Neural progenitor cell (in vitro differentiated cells): ENCODE measurements at regions not wholly inside any gene's neighbourhood (a gene's known extent, or its start where the extent isn't known, plus 50 kb on each side); places are given as distances from the start of the nearest gene placed in this dataset.

ENCODE experiments used
- DNase-seq: peaks from one replicate; pipeline ENCODE4 v3.0.0-alpha.2; 2016; ENCODE audit warnings: low spot score
- H2AFZ ChIP-seq: fragments of 200-600 bp; sonication (generic); replicated peaks from 2 replicates; pipeline ENCODE4 v1.6.1; 2016; ENCODE audit warnings: antibody characterized with exemption
- H3F3A ChIP-seq: fragments of 200-600 bp; sonication (generic); 2 replicates; pipeline ENCODE4 v1.6.1; 2016; ENCODE audit warnings: antibody characterized with exemption, low read depth
- H3K27ac ChIP-seq: fragments of 200-600 bp; sonication (generic); 2 replicates; pipeline ENCODE4 v1.5.1; 2016; ENCODE audit warnings: mild to moderate bottlenecking
- H3K27me3 ChIP-seq: fragments of 200-600 bp; sonication (generic); 2 replicates; pipeline ENCODE4 v1.6.1; 2016; ENCODE audit warnings: mild to moderate bottlenecking, moderate library complexity
- H3K36me3 ChIP-seq: fragments of 200-600 bp; sonication (generic); 2 replicates; pipeline ENCODE4 v1.5.1; 2016
- H3K4me1 ChIP-seq: fragments of 200-600 bp; sonication (generic); 2 replicates; pipeline ENCODE4 v1.6.1; 2016; ENCODE audit warnings: mixed run types
- H3K4me2 ChIP-seq: fragments of 200-600 bp; sonication (generic); 2 replicates; pipeline ENCODE4 v1.6.1; 2016
- H3K4me3 ChIP-seq: fragments of 200-600 bp; sonication (generic); 2 replicates; pipeline ENCODE4 v1.5.1; 2016
- H3K79me2 ChIP-seq: fragments of 200-600 bp; sonication (generic); 2 replicates; pipeline ENCODE4 v1.6.1; 2016; ENCODE audit warnings: low read depth
- H3K9ac ChIP-seq: fragments of 200-600 bp; sonication (generic); 2 replicates; pipeline ENCODE4 v1.6.1; 2016
- H3K9me3 ChIP-seq: fragments of 200-600 bp; sonication (generic); 2 replicates; pipeline ENCODE4 v1.5.1; 2016; ENCODE audit warnings: low read depth
- H4K20me1 ChIP-seq: fragments of 200-600 bp; sonication (generic); 2 replicates; pipeline ENCODE4 v1.6.1; 2016; ENCODE audit warnings: low read depth
- H3K27ac Mint-ChIP-seq: 3 replicates; pipeline ENCODE4 v1.8.0; 2021; ENCODE audit warnings: mixed read lengths
- H3K27me3 Mint-ChIP-seq: 2 replicates; pipeline ENCODE4 v1.8.0; 2022; ENCODE audit warnings: low read depth, mild to moderate bottlenecking, inconsistent platforms, moderate library complexity, mixed read lengths; ENCODE audit not compliant: insufficient read depth
- H3K36me3 Mint-ChIP-seq: 3 replicates; pipeline ENCODE4 v1.8.0; 2021; ENCODE audit warnings: mixed read lengths
- H3K4me1 Mint-ChIP-seq: 3 replicates; pipeline ENCODE4 v1.8.0; 2021; ENCODE audit warnings: mixed read lengths
- H3K4me3 Mint-ChIP-seq: 3 replicates; pipeline ENCODE4 v1.8.0; 2021; ENCODE audit warnings: mild to moderate bottlenecking, moderate library complexity, mixed read lengths
- H3K9me3 Mint-ChIP-seq: 3 replicates; pipeline ENCODE4 v1.8.0; 2020; ENCODE audit warnings: mixed read lengths
- EZH2 ChIP-seq: fragments of 200-600 bp; sonication (generic); IDR thresholded peaks from 2 replicates; pipeline ENCODE4 v1.6.1; 2017; ENCODE audit warnings: antibody characterized with exemption, mild to moderate bottlenecking, moderate library complexity
- EZH2phosphoT487 ChIP-seq: fragments of 200-600 bp; sonication (generic); IDR thresholded peaks from 2 replicates; pipeline ENCODE4 v1.6.1; 2017; ENCODE audit warnings: antibody characterized with exemption
- TF ChIP-seq, protein P1 (sequence below): fragments of 200-600 bp; sonication (generic); IDR thresholded peaks from 2 replicates; pipeline ENCODE4 v1.5.1; 2017; ENCODE audit warnings: antibody characterized with exemption, mild to moderate bottlenecking

GRCh38 chr2:215839816-215840215, 173.5 kb downstream of the MREG start:
- no peaks in the 10 kb centered on the region for H3K27me3 ChIP-seq
- H4K20me1 ChIP-seq: no peaks in the 10 kb centered on the region
- H3K36me3 ChIP-seq: no peaks in the 10 kb centered on the region
- DNase-seq: no peak
- H3K9ac ChIP-seq: no peak overlapping the region
- H3K27ac ChIP-seq: no peak overlapping the region
- H3K4me3 Mint-ChIP-seq: no peak overlapping the region
- no peaks in the 10 kb centered on the region for H3K9me3 ChIP-seq
- H2AFZ ChIP-seq: peak overlapping the region; percentile 26
- no peak overlapping the region for H3K4me3 ChIP-seq
- no peaks in the 10 kb centered on the region for H3K79me2 ChIP-seq
- H3K27ac Mint-ChIP-seq: peak overlapping the region; percentile 11
- no peaks in the 10 kb centered on the region for H3K36me3 Mint-ChIP-seq
- no peaks in the 10 kb centered on the region for H3K9me3 Mint-ChIP-seq
- no peaks in the 10 kb centered on the region for H3K4me1 ChIP-seq
- no peaks in the 10 kb centered on the region for H3F3A ChIP-seq
- peaks cover 5% of the 10 kb centered on the region for H3K4me1 Mint-ChIP-seq
- H3K4me2 ChIP-seq: no peak overlapping the region
- no peak for TF ChIP-seq EZH2
- TF ChIP-seq, protein P1, sequence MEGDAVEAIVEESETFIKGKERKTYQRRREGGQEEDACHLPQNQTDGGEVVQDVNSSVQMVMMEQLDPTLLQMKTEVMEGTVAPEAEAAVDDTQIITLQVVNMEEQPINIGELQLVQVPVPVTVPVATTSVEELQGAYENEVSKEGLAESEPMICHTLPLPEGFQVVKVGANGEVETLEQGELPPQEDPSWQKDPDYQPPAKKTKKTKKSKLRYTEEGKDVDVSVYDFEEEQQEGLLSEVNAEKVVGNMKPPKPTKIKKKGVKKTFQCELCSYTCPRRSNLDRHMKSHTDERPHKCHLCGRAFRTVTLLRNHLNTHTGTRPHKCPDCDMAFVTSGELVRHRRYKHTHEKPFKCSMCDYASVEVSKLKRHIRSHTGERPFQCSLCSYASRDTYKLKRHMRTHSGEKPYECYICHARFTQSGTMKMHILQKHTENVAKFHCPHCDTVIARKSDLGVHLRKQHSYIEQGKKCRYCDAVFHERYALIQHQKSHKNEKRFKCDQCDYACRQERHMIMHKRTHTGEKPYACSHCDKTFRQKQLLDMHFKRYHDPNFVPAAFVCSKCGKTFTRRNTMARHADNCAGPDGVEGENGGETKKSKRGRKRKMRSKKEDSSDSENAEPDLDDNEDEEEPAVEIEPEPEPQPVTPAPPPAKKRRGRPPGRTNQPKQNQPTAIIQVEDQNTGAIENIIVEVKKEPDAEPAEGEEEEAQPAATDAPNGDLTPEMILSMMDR: no peak
- no peak for TF ChIP-seq EZH2phosphoT487
- H3K27me3 Mint-ChIP-seq: peaks cover 4% of the 10 kb centered on the region

- no peaks in the 10 kb centered on the region for H3K79me2 ChIP-seq
- no peak overlapping the region for H3K4me3 ChIP-seq
- no peaks in the 10 kb centered on the region for H3K36me3 Mint-ChIP-seq
- no peaks in the 10 kb centered on the region for H3K36me3 ChIP-seq
- H3K9me3 ChIP-seq: no peaks in the 10 kb centered on the region
- H3F3A ChIP-seq: no peaks in the 10 kb centered on the region
- DNase-seq: no peak
- H3K27me3 Mint-ChIP-seq: peaks cover 4% of the 10 kb centered on the region
- no peak overlapping the region for H3K9ac ChIP-seq
- no peak overlapping the region for H3K27ac Mint-ChIP-seq
- no peaks in the 10 kb centered on the region for H4K20me1 ChIP-seq
- no peak overlapping the region for H3K4me2 ChIP-seq
- no peak overlapping the region for H3K4me3 Mint-ChIP-seq
- H3K4me1 ChIP-seq: no peaks in the 10 kb centered on the region
- H3K4me1 Mint-ChIP-seq: peaks cover 5% of the 10 kb centered on the region
- H3K27me3 ChIP-seq: no peaks in the 10 kb centered on the region
- TF ChIP-seq EZH2phosphoT487 (no peak), EZH2 (no peak)
- TF ChIP-seq, protein P1: no peak
- peak overlapping the region; percentile 26 for H2AFZ ChIP-seq
- no peak overlapping the region for H3K27ac ChIP-seq
- no peaks in the 10 kb centered on the region for H3K9me3 Mint-ChIP-seq
Observed at GRCh38 chr2:215839309-215839708, 174.0 kb downstream of the MREG start.

DNA sequence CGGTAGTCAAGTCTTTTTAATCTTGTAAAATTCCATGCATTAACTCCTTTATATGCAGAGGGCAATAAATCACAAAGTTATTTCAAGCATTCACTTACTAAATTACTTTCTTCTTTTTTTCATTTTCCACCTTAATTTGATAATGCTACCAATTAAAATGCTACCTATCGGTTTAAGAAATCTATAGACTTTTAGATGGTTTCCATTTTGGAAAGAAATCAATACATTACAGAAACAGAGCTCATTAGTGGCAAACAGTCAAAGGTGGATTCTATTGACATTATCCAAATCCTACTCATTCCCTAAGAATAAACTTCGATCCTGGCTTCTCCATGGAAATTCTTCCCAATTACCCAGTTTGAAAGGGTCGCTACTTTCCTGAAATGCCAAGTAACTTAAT, 176.5 kb downstream of the MREG start:
- peaks cover 4% of the 10 kb centered on the region for H3K27me3 Mint-ChIP-seq
- no peaks in the 10 kb centered on the region for H3K9me3 Mint-ChIP-seq
- Histone ChIP-seq H3K4me1 (peaks cover 7% of the 10 kb centered on the region), H3K9me3 (no peaks in the 10 kb centered on the region), H3K4me2 (no peak overlapping the region), H3K27ac (no peak overlapping the region), H3K27me3 (no peaks in the 10 kb centered on the region), H3K9ac (no peak overlapping the region), H3K79me2 (no peaks in the 10 kb centered on the region), H3K36me3 (no peaks in the 10 kb centered on the region), H3K4me3 (no peak overlapping the region), H3F3A (no peaks in the 10 kb centered on the region), H2AFZ (no peak overlapping the region), H4K20me1 (no peaks in the 10 kb centered on the region)
- no peak overlapping the region for H3K27ac Mint-ChIP-seq
- H3K4me3 Mint-ChIP-seq: no peak overlapping the region
- no peaks in the 10 kb centered on the region for H3K36me3 Mint-ChIP-seq
- TF ChIP-seq EZH2 (no peak), EZH2phosphoT487 (no peak)
- TF ChIP-seq, protein P1: no peak
- DNase-seq: no peak
- H3K4me1 Mint-ChIP-seq: peaks cover 10% of the 10 kb centered on the region
